Left lobe of liver (tissue), 2 donors: ENCODE measurements at regions not wholly inside any gene's neighbourhood (a gene's known extent, or its start where the extent isn't known, plus 50 kb on each side); places are given as distances from the start of the nearest gene placed in this dataset.

ENCODE experiments used
- ATAC-seq: fragments of 200-7000 bp; cut with Tn5 transposase; one replicate; pipeline ENCODE4 v1.9.1; 2020; ENCODE audit warnings: mild to moderate bottlenecking, moderate library complexity
- DNase-seq: peaks from one replicate; pipeline ENCODE4 v3.0.0-alpha.2; 2020; ENCODE audit warnings: low spot score
- donor health status: DM: no; HTN: no; CAD: no; lungs with moderate emphysema.
- donor health status: DM: no; HTN: yes; CAD: no.

DNA sequence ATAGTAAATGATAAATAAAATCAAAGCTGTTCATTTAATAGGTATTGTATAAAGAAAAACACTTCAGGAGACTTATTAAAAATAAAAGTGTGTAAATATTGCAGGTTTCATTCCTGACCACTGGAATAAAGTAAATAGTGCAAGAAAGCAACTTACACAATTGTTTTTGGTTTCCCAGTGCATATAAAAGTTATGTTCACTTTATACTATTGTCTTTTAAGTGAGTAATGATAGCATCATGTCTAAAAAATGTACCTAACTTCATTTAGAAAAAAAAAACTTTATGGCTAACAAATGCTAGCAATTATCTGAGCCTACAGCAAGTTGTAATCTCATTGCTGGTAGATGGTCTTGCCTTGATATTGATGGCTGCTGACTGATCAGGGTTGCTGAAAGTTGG, 726.6 kb upstream of the POU3F2 start:
- DNase-seq (no peak), ATAC-seq (no peak)

DNA sequence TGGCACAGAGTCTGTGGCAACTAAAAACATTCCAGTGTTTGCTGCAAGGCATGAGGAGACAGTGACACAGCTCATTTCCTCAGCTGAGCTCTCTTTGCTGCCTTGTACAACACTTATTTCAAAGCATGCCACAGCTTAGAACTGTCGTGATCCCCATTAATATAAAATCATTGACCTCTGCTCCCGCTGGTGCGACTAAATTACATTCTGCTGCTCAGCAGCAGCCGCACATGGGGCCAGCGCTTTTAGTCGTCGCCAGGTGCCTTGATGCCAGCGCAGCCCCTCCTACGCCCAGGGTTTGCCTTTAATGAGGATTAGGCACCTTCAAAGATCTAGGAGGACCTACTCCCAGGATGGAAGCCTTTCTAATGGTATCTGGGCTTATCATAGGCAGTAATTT, 717.9 kb upstream of the POU3F2 start:
- ATAC-seq (no peak), DNase-seq (no peak)

DNA sequence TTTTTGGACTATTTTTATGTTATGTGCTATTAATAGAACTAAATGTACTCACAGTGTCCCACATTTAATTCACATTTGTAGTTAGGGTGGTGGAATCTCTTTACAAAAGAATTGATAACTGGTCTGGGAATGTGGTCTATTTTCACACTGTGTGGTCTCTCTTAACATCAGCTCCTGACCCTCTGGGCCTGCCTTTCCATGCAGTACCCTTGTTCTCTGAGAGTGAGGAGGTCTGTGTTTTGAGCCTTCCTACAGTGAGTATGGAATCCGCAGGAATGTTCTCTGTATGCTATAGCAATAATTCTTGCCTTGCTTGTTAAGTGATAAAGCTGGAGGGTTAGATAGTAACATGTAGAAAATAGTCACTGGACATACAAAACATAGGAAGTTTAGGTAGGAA, 717.3 kb upstream of the POU3F2 start:
- DNase-seq: no peak
- no peak for ATAC-seq

DNA sequence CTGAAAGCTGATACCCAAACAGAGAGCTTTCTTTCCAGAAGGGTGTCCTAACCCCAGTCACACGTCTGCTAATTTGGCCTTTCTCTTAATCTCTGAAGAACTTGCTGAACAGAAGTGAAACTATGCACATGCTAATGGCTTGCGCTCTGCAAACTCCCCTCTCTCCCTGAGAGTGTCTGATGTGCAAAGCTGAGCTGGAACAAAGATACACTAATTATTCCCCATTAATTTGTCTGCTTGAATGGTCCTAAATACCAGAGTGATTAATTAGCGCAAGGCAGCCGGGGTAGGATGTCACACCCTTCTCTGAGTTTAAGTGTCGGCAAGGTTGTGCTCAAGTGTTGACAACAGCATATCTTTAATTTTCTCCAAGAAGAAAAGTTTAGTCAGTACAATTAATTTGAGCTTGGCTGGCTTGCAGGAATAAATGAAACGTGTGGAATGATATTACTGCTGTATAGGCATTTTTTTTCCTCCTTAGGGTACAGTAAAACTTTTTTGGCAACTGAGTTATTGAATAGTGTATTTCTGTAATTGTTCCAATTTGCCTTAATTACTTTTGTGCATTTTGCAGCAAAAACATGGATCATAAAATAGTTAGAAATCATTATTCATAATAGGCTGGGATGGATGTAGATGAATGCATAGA, 715.9 kb upstream of the POU3F2 start:
- DNase-seq: no peak
- no peak for ATAC-seq

DNA sequence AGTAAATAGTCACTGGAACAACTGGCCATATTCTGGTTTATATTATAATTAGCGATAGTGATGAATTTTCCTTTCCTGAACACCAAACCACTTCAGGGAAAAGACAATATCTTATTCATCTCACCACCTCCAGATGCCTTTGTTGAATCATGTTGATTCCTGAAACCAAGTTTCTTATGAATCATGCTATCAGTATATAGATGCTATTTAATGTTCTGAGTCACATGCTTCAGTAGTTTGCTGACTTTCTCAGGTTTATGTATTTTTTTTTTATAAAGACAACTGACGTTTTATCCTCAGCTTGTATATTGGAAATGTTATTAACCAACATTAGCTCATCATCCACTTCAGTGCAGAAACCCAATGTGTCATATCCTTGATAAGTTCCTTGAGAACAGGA, 710.2 kb upstream of the POU3F2 start:
- ATAC-seq (no peak), DNase-seq (no peak)

DNA sequence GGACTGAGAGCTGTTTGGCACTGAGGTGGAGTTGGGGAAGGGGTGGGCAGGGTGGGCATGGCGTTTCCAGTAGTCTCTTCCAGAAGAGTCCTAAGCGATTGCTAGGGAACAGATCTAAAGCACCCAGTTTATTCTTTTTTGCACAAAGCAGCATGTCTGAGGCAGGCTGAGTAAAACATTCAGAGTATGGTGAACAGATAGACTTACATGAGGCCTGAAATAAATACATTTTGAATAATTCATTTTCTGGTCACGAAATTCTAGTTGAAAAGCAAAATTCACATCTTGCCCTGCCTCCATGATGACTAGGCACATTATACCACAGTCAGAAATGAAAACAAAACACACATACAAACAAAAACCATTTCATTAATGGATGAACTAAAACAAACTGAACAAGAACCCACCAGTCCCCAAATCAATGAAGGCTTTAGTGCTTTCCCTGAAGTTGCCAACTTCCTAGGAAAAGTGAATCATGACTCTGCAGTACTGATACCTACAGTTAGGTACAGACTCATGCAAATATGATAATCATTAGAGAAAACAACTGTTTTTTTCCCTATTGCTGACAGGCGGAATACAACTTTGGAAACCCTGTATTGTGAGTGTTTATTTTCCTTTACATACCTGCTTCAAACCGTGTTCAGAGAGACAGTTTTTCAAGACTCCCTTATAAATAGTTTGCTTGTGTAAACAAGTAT, 702.9 kb upstream of the POU3F2 start:
- no peak for DNase-seq
- no peak for ATAC-seq

DNA sequence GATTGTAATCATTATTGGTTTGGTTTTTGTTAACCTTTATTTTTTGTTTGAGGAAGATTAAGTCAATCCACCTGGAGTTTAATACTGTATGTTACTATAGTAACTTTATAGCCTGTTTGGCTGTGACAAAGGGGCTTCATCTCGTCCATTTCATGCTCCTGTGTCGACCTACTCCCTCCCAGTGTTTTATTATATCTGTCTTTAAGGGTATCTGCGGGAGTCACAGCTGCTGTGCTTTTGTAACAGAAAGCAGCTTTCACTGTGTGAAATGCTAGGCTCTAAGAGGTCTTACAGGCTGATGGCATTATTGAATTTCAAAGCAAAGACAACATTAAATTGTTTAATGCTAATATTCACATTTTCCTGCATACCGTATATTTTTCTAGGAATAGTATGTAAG, 698.0 kb upstream of the POU3F2 start:
- ATAC-seq (no peak), DNase-seq (no peak)

DNA sequence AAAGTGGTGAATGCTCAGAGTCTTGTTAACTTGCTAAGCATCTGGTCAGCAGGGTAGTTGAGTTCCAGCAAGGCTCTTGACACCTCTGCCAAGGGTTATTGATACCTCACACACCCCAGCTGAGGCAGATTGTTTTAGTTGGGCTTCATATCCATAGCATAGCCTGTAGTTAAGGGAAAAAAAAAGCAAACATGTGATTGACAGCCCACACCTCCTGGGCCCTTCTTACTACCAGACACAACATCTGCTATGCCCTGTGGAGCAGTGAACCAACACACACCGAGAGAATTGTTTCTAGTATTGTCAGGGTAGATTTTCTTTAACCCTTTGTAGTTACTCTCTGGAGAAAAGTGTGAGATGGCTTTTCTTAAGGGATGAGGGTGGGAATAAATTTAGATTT, 697.0 kb upstream of the POU3F2 start:
- DNase-seq: no peak
- ATAC-seq: no peak

DNA sequence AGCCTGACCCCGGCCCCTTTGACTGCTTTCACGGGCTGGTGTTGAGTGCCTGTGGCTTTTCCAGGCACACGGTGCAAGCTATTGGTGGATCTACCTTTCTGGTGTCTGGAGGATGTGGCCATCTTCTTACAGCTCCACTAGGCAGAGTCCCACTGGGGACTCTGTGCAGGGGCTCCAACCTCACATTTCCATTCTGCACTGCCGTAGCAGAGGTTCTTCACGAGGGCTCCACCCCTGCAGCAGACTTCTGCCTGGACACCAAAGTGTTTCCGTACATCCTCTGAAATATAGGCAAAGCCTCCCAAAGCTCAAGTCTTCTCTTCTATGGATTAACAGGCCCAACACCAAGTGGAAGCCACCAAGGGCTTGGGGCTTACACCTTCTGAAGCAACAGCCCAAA, 691.5 kb upstream of the POU3F2 start:
- ATAC-seq: no peak

DNA sequence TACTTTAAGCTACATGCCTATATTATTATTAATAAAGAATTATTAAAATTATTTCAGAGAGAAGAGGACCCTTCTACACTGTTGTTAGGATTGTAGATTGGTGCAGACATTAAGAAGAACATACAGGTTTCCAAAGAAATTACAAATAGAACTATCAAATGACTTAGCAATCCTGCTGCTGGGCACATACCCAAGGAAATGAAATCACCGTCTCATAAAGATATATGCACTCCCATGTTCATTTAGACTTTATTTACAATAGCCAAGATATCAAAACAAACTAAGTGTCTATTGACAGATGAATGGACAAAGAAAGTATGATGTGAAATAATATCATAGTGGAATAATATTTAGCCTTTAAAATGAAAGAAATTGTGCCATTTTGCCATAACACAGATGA, 687.7 kb upstream of the POU3F2 start:
- no peak for ATAC-seq
- no peak for DNase-seq

More for the DNA sequence above, 691.5 kb upstream of the POU3F2 start:
- no peak for DNase-seq

DNA sequence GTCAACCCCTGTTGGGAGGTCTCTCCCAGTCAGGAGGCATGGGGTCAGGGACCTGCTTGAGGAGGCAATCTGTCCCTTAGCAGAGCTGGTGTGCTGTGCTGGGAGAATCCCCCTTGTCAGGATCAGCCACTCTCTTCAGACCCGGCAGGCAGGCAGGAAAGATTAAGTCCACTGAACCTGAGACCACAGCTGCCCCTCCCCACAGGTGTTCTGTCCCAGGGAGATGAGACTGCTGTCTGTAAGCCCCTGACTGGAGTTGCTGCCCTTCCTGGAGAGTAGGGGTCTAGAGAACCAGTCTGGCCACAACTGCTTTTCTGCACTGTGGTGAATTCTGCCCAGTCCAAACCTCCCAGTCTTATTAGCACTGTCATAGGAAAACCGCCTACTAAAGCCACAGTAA, 677.8 kb upstream of the POU3F2 start:
- DNase-seq (no peak), ATAC-seq (no peak)

DNA sequence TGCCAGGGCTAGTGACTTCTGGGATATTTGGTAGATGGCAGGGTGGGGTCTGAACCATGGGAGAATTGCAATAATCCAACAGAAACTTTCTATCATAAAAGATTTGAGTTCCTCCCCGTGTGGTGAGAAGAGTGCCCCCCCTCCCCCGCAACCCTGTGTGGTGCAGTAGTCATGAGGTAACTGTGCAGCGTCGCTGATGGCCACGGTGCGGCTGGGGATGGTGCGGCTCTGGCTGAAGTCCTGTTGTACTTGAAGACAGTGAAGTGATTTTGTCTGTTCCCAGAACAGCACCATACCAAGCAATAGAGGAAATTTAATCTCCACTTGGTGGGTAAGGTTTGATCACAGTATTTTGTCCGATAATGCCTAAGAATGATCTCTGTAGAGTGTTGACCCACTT, 654.8 kb upstream of the POU3F2 start:
- no peak for ATAC-seq
- no peak for DNase-seq

DNA sequence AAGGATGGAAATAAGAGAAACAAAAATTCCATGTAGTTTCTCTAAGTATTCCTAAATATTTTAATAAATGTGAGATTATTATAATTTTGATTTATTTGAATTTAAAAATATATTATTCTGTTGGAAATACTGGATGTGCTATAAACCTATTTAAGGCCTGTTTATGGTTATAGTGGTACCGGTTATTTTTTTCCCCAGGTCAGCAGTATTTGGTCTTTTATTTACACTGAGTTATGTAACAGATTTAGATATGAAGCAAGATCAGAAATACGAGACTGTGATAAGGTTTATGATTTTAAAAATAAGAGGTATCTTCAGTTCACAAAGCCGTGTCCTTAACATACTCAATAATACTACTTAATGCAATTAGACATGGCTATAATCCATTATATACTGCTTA, 634.3 kb upstream of the POU3F2 start:
- DNase-seq: no peak
- no peak for ATAC-seq

DNA sequence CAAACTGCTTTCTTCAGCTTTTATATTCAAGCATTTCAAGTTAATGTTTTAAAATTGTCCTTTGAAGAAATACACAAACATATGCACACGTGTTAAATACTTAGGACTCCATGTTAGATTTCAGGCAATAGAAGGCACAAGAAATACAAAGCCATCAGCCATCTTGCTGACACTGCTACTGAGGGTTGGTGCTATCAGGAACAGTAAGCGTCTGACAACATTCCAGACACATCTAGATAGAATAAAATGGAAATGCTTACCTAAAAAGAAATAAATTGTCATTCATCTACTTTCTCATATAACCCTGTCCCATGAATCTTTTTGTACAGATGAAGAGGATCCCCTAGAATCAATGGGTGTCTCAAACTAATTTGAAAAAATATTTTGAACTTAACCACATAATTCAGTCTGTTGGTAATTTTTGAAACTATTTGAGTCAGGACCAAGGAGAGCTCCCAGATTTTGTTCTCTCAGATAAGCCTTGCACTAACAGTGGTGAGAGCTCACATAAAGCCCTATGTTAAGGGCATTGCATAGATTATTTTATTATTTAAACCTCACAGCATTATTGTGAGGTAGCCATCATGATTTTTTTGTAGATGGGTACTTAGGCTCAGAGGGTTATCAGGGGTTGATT, 631.1 kb upstream of the POU3F2 start:
- DNase-seq (no peak), ATAC-seq (no peak)

DNA sequence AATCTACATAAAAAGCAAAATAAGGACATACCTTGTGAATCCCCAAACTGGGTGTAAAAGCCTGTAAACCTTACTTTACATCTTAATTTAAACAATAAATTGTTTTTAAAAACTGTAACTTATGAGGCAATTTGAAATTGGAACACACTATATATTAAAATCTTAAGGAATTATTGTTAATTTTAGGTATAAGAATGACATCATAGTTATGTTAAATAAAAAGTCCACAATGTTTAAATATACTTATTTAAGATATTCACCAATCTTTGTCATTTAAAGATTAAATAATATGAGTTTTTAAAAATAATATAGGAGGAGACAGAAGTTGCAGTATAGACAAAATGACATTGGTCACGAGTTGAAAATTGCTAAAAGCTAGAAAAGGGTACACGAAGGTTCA, 621.9 kb upstream of the POU3F2 start:
- DNase-seq (no peak), ATAC-seq (no peak)

DNA sequence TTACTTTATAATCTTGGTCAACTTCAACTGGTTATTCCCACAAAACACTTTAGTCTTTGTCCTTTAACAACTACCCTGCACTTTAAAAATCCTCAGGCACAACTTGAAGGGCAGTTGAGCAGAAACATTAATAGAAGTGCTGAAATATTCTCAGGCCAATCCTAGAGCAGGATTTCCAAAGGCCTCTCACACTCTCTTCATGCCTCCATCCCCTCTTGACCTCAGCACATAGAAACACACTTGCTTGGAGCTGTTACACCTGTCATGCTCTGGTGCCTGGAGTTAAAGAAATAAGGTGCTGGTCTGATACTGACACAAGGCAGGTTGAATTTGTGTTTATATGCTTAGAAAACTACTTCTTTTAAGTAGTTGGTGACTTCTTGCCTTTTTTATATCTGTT, 618.8 kb upstream of the POU3F2 start:
- DNase-seq (no peak), ATAC-seq (no peak)

DNA sequence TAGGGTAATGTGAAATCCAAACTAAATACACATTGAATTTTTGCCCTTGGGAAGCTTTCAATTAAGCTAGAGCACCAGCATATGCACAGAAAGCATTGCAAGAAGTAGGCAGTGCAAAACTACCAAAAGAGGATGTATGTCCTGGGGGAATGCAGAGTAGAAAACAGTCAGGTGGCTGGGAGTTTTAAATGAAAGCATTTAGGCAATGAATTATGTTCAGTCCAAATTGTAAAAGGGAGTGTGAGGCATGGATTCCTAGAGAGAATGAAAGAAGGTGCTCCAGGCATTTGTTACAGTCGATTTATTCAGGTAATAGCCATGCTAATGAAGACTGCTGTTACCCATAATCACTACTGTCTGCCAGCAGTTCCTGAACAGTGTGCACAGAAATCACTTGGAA, 604.1 kb upstream of the POU3F2 start:
- ATAC-seq (no peak), DNase-seq (no peak)

DNA sequence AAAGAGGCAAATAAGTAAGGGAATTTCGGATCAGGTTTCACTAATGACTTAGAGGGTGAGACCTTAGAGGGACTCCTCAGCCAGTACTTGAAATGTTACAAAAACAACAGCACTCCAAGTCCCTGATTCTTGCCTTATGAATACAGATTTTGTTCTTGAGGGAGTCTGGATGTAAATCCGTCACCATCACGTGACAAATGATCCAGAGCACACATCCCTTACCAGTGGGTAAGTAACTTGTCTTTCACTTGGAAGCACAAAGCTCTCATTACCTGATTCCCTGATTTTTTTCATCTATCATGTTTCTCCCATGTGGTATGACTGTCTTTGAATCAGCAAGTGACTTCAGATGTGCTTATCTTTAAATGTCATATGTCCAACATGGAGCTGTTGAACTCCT, 595.3 kb upstream of the POU3F2 start:
- DNase-seq (no peak), ATAC-seq (no peak)

DNA sequence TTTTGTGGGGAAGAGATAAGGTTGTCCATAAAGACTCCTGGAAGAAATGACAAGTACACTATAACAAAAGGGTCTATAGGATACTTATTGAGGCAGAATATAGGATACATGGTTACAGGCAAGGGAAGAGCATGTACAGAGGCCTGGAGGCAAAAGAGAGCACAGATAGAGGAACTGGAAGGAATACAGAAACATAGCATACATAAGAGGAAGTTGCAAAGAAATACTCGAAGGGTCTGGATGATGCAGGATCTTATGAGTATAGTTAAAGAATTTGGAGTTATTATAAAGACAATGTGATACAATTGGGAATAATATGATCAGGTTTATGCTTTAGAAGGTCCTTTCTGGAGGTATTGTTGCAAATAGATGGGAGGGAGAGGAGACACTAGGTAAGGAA, 592.7 kb upstream of the POU3F2 start:
- ATAC-seq (no peak), DNase-seq (no peak)

DNA sequence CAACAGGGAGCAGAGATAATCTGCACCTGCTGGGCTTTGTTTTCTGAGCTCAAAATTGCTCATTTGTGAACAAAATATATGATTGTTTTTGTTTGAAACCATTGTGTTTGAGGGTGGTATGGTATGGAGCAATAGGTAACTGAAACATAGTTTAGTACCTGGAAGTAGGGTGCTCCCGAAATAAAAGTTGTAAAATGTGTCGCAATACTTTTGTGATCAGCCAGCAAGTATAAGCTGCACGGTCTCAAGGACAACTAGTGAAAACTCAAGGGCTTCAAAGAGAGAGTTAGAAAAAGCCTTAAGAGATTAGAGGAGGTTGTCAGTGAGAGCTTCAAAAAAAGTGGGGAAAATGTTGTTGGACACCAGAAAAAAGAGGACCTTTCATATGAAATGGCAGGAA, 579.8 kb upstream of the POU3F2 start:
- no peak for ATAC-seq

DNA sequence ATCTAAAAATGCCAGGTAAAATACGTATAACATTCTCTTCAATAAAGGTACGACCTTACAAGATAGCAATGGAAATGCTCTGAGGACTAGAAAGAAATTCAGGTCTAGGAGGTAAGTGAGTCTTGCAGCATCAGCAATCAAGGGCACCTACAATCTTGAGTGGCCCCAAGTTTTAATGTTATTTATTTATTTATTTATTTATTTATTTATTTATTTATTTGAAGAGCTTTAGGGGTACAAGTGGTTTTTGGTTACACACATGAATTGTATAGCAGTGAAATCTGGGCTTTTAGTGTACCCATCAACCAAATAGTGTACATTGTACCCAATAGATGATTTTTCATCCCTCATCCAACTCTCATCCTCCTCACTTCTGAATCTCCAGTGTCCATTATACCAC, 574.0 kb upstream of the POU3F2 start:
- ATAC-seq (no peak), DNase-seq (no peak)

More for the DNA sequence above, 579.8 kb upstream of the POU3F2 start:
- no peak for DNase-seq

DNA sequence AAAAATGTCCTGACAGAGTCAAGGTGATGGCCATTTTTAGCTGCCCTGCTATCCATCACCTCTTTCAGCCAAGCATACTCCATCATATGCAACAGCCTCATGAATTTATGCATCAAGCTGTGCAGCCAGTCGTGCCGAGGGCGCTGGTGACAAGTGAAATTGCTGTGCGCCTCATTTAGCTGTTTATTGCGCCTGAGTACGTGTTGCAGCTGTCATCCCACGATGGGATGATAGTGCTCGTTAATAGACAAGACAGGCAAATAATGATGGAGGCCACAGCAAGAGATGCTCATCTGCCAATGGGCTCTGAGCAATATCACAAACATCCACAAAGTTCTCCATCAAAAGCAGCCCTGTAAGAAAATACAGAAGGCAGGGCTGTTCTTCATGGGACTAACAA, 562.3 kb upstream of the POU3F2 start:
- no peak for ATAC-seq
- DNase-seq: no peak

DNA sequence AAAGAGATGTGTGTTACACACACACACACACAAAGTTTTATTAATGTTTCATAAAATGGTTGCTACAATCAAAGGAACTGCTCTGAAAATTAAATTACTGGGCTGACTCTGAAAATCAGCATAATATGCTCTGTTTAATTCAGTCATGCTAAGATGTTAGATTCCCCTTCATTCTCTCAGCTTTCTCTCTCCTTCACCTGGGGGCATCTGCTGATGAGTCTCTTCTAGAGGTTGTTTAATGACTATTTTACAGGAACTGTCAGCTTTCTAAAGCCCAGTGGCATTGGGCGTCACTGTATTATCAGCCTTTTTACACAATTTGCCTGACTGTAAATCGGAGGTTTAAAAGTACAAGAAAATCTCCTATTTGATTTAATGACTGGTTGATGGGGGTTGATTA, 559.7 kb upstream of the POU3F2 start:
- ATAC-seq: no peak
- no peak for DNase-seq
